Endothelial cell of umbilical vein (primary cell): ENCODE measurements at regions not wholly inside any gene's neighbourhood (a gene's known extent, or its start where the extent isn't known, plus 50 kb on each side); places are given as distances from the start of the nearest gene placed in this dataset.

Experiments
- BruUV-seq: library from RNA; stranded (reverse); fragments of 400-500 nt; replicated peaks from 2 replicates; lab custom pipeline; 2021; lab: Mats Ljungman, UMichigan
- CTCF ChIA-PET: fragments of 300-600, 350-600 bp; sonication (Branson Sonifier 250); formaldehyde crosslinking; loops from one replicate; lab custom pipeline; 2021; ENCODE audit warnings: antibody characterized with exemption, inconsistent platforms; lab: Charles Lee
- POLR2A ChIA-PET: fragments of 300-600, 350-600 bp; sonication (Branson Sonifier 250); formaldehyde crosslinking; loops from one replicate; lab custom pipeline; 2021; ENCODE audit warnings: antibody characterized with exemption, inconsistent platforms; lab: Charles Lee
- DNase-seq: peaks from one replicate; pipeline ENCODE4 v3.0.0-alpha.2; 2011; ENCODE audit warnings: low read depth, low spot score
- FAIRE-seq: peaks from 2 replicates; lab custom pipeline; 2011; peaks lifted over from hg19 to GRCh38; lab: Jason Lieb, UNC
- H2AFZ ChIP-seq: 2 replicates; pipeline ENCODE4 v1.6.0; 2012; ENCODE audit warnings: low read depth, low read length, control low read depth, inconsistent platforms
- H3K27ac ChIP-seq: 2 replicates; pipeline ENCODE4 v1.5.1; 2011; ENCODE audit warnings: low read depth, mild to moderate bottlenecking, control low read depth, low read length, moderate library complexity; ENCODE audit not compliant: insufficient read depth
- H3K27me3 ChIP-seq, 2 experiments: 2 replicates each; pipeline versions ENCODE4 v1.6.0 to v1.6.1; 2011; ENCODE audit warnings: low read length in 2 of 2, mixed read lengths in 1 of 2; ENCODE audit not compliant: control insufficient read depth in 2 of 2, insufficient read depth in 2 of 2
- H3K36me3 ChIP-seq, 2 experiments: 2 replicates in 1 of 2; 3 replicates in 1 of 2; pipeline ENCODE4 v1.5.1; 2011; ENCODE audit warnings: low read length in 2 of 2, mild to moderate bottlenecking in 1 of 2, moderate library complexity in 1 of 2; ENCODE audit not compliant: control insufficient read depth in 2 of 2, insufficient read depth in 2 of 2; ENCODE audit errors: extremely low read depth in 1 of 2
- H3K4me1 ChIP-seq: 3 replicates; pipeline ENCODE4 v1.5.1; 2011; ENCODE audit warnings: mild to moderate bottlenecking, low read length; ENCODE audit not compliant: control insufficient read depth, insufficient read depth; ENCODE audit errors: extremely low read depth
- H3K4me2 ChIP-seq: 2 replicates; pipeline ENCODE4 v1.6.1; 2011; ENCODE audit warnings: low read length, control low read depth, mixed read lengths; ENCODE audit not compliant: insufficient read depth
- H3K4me3 ChIP-seq, 3 experiments: fragments of 200-600 bp in 1 of 3; sonication (generic), shearing (Covaris generic) in 1 of 3; replicated peaks in 1 of 3; 2 replicates each; pipeline ENCODE4 v1.5.1; 2011 to 2016; ENCODE audit warnings: control low read depth in 3 of 3, low read length in 3 of 3, mild to moderate bottlenecking in 2 of 3, inconsistent platforms in 1 of 3, low read depth in 1 of 3, moderate library complexity in 1 of 3; ENCODE audit not compliant: insufficient read depth in 1 of 3
- H3K79me2 ChIP-seq: 2 replicates; pipeline ENCODE4 v1.6.0; 2012; ENCODE audit warnings: low read length, inconsistent platforms; ENCODE audit not compliant: control insufficient read depth, insufficient read depth
- H3K9ac ChIP-seq: replicated peaks from 2 replicates; pipeline ENCODE3; 2011; ENCODE audit warnings: low read length, control low read depth; ENCODE audit not compliant: insufficient read depth; ENCODE audit errors: extremely low read depth
- H3K9me1 ChIP-seq: replicated peaks from 3 replicates; pipeline ENCODE4 v1.6.0; 2011; ENCODE audit warnings: mild to moderate bottlenecking, low read length; ENCODE audit not compliant: control insufficient read depth, insufficient read depth; ENCODE audit errors: extremely low read depth
- H3K9me3 ChIP-seq: replicated peaks from 2 replicates; pipeline ENCODE4 v1.5.1; 2012; ENCODE audit warnings: low read length, inconsistent platforms; ENCODE audit not compliant: control insufficient read depth, insufficient read depth
- H4K20me1 ChIP-seq: replicated peaks from 2 replicates; pipeline ENCODE3; 2011; ENCODE audit warnings: mild to moderate bottlenecking, low read length; ENCODE audit not compliant: control insufficient read depth, insufficient read depth; ENCODE audit errors: extremely low read depth
- CTCF ChIP-seq, 2 donors: IDR thresholded peaks; 1 replicate in 1 of 2; 2 replicates in 1 of 2; pipeline ENCODE4 v1.5.1; 2011; ENCODE audit warnings: low read length in 2 of 2, mild to moderate bottlenecking in 2 of 2, moderate library complexity in 2 of 2, control low read depth in 1 of 2, inconsistent platforms in 1 of 2, low read depth in 1 of 2; ENCODE audit not compliant: insufficient read depth in 1 of 2; ENCODE audit errors: extremely low read depth in 1 of 2
- EZH2 ChIP-seq: IDR thresholded peaks from 2 replicates; pipeline ENCODE4 v1.6.1; 2012; ENCODE audit warnings: borderline replicate concordance, low read depth, mild to moderate bottlenecking, moderate library complexity, low read length, inconsistent platforms; ENCODE audit not compliant: severe bottlenecking
- FOS ChIP-seq: IDR thresholded peaks from 2 replicates; pipeline ENCODE4 v1.6.1; 2011; ENCODE audit warnings: mild to moderate bottlenecking, low read length, moderate library complexity, borderline replicate concordance; ENCODE audit not compliant: insufficient read depth
- GATA2 ChIP-seq: IDR thresholded peaks from 2 replicates; pipeline ENCODE4 v1.7.0; 2011; ENCODE audit warnings: low read depth, mild to moderate bottlenecking, moderate library complexity, mixed read lengths, low read length; ENCODE audit not compliant: insufficient read length, insufficient read depth
- JUN ChIP-seq: IDR thresholded peaks from 2 replicates; pipeline ENCODE4 v1.6.1; 2011; ENCODE audit warnings: borderline replicate concordance, low read depth; ENCODE audit not compliant: insufficient read length, insufficient read depth
- MAX ChIP-seq: IDR thresholded peaks from 2 replicates; pipeline ENCODE4 v1.6.1; 2011; ENCODE audit not compliant: insufficient read depth, insufficient read length
- MYC ChIP-seq: IDR thresholded peaks from one replicate; pipeline ENCODE4 v1.6.1; 2011; ENCODE audit warnings: mild to moderate bottlenecking, low read depth, low read length
- POLR2A ChIP-seq: IDR thresholded peaks from 2 replicates; pipeline ENCODE4 v1.6.1; 2012; ENCODE audit warnings: low read depth, mild to moderate bottlenecking, control low read depth, low read length
- POLR2AphosphoS5 ChIP-seq: IDR thresholded peaks from 2 replicates; pipeline ENCODE4 v1.6.1; 2012; ENCODE audit warnings: low read depth, mild to moderate bottlenecking, control low read depth, low read length, moderate library complexity; ENCODE audit not compliant: insufficient read depth
- dilution Hi-C: fragments of 300-500 bp; cut with MboI; formaldehyde crosslinking; loops from one replicate; pipeline ENCODE4 v1.15.0; 2019; ENCODE audit warnings: low sequenced_read_pairs; ENCODE audit not compliant: extremely low pct_ligation_motif_present
- intact Hi-C: fragments of 100-400 bp; cut with micrococcal nuclease; formaldehyde crosslinking; loops from one replicate; pipeline ENCODE4 v1.10.0; 2022

DNA sequence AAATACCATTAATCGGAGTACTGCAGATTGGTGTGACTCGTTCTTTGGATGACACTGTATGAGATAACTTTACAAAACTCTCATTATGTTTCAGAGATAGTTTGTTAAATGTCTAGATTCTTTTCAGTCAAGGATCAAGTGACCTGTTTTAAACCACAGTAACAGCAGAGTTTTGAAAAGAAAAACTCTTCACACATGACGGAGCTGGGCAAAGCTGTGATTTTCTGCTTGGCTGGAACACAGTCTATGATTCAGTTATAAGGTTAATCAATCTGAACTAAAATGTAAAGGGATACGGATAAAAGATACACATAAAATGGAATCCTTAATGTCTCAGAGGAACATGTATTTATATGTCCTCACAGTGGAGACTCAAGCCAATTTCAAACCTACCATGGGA lies 573.2 kb downstream of the PRKD1 start:
- no peak for FAIRE-seq
- no peak for DNase-seq
- Histone ChIP-seq H3K4me1 (no peaks in the 10 kb centered on the region), H3K4me2 (no peak overlapping the region), H3K36me3 (no peaks in the 10 kb centered on the region), H3K79me2 (no peaks in the 10 kb centered on the region), H3K27ac (no peak overlapping the region), H3K9ac (no peak overlapping the region), H3K9me1 (no peaks in the 10 kb centered on the region), H4K20me1 (no peaks in the 10 kb centered on the region), H2AFZ (no peak overlapping the region), H3K9me3 (no peaks in the 10 kb centered on the region), H3K27me3 (no peaks in the 10 kb centered on the region), H3K4me3 (no peak overlapping the region)
- intact Hi-C loops, result no loop called here
- BruUV-seq, result no TSS peak
- dilution Hi-C loops, result no loop called here
- ChIA-PET POLR2A (no interaction called here), CTCF (interaction anchor here (1.1 to 1.9 kb wide), 3 partner anchors 15 to 25 kb away, joined by 3 to 6 read pairs (median 3); no protein-coding TSS in a partner anchor)
- no peak for TF ChIP-seq MYC
- TF ChIP-seq POLR2AphosphoS5, result no peak
- TF ChIP-seq MAX, result no peak
- TF ChIP-seq CTCF (IDR thresholded peaks at IDR 0.05; ENCODE audit: extremely low read depth in 1 of 2, insufficient read depth in 1 of 2, low read depth in 1 of 2, low read length in 2 of 2), result no peak
- no peak for TF ChIP-seq GATA2
- TF ChIP-seq JUN, result no peak
- TF ChIP-seq POLR2A, result no peak
- TF ChIP-seq EZH2, result no peak
- no peak for TF ChIP-seq FOS
